GM21423 (cell line): ENCODE measurements at regions not wholly inside any gene's neighbourhood (a gene's known extent, or its start where the extent isn't known, plus 50 kb on each side); places are given as distances from the start of the nearest gene placed in this dataset.
"Not testable (repeated sequence)": the region's sequence is repeated elsewhere in the genome, so short reads cannot be mapped to it uniquely, and the experiment has no call there.

Experiments
- ATAC-seq: cut with Tn5 transposase; IDR thresholded peaks from one replicate; pipeline ENCODE4 v1.9.1; 2021; ENCODE audit warnings: mild to moderate bottlenecking, moderate library complexity; ENCODE audit not compliant: unreplicated experiment

- no peak for ATAC-seq
Measured at GRCh38 chr15:70378126-70379031, 280.7 kb upstream of the TLE3 start.

GRCh38 chr15:70376929-70377691 is 279.4 kb upstream of the TLE3 start:
- ATAC-seq, result no peak

DNA sequence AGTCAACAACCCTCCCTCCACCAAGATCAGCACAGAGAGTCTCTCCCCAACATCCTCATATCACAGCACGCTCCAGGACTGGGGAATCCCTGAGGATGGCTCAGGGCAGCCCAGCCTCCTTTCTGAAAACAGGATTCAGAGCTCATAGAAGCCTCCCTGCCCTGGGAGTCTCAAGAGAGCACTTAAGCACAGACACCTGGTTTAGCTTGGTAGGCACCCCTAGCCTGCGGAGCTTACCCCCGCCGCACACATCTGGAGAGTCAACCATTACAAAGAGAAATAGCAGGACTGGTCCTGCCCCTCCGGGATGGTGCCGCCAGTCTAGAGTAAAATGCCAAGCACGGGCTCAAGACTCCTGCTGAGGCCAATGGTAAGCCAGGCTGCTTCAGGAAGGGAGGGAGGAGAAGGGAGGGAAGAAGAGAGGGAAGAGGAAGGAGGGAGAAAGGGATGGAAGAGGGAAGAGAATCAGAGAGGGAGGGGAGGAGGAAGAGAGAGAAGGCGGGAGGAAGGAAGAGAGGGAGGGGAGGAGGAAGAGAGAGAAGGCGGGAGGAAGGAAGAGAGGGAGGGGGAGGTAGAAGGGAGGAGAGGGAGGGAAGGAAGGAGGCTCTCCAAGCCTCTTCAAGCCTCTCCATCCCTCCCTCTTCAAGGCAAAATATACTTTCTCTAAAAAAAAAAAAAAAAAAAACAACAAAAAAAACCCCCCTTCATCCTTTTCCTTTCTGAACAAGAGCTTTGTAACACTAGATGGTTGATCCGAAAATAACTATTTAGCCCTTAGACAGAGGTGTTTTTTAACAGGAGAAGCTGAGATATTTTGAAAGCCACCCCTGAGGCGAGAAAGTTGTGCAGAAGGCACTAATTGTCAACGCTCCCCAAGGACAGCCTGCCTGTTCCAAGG is 278.6 kb upstream of the TLE3 start:
- no peak for ATAC-seq

DNA sequence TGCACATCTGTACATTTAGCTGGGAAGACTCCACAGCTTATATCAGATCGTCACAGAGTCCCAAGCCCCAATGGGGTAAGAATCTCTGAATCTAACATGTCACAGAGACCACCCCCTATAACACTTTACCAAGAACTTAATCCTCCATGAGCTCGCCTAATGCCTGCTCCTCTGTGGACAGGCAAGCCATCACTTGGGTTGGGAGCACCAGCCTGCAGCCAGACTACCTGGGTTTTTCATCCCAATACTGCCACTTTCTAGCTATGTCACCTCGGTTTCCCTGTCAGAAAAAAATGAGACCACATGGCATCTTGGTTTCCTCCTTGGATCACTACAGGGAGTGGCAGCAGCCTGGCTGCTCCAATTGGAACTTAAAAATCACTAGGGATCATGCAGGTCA is 277.9 kb upstream of the TLE3 start:
- ATAC-seq, result no peak

DNA sequence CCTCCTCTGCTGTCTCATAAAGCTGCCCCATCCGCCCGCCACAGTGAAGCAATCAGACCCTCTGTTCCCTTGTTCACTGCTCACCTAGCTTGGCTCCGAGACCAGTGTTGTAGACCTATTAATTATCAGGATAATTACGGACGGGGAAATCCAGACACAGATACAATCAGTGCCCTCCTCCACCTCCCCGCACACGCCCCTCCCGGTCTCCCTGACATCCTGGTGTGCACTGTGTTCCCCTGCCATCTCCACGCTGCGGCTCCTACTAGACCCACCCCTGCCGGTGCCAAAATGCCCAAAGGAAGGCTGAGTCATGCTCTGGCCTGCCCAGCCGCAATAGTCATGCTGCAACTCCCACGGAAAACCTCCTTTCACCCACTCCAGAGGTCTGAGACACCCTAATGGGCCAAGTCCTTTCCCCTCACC is 277.3 kb upstream of the TLE3 start:
- no peak for ATAC-seq

GRCh38 chr15:70374096-70374495 is 276.4 kb upstream of the TLE3 start:
- no peak for ATAC-seq

DNA sequence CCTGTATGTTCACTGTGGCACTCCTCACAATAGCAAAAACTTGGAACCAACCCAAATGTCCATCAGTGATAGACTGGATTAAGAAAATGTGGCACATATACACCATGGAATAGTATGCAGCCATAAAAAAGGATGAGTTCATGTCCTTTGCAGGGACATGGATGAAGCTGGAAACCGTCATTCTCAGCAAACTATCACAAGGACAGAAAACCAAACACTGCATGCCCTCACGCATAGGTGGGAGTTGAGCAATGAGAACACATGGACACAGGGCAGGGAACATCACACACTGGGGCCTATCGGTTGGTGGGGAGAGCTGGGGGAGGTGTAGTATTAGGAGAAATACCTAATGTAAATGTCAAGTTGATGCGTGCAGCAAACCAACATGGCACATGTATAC is 275.7 kb upstream of the TLE3 start:
- ATAC-seq, result not testable (repeated sequence)

- ATAC-seq, result not testable (repeated sequence)
Measured at GRCh38 chr15:70367913-70368705, 270.4 kb upstream of the TLE3 start.

- ATAC-seq, result not testable (repeated sequence)
Measured at GRCh38 chr15:70364023-70364422, 266.3 kb upstream of the TLE3 start.

GRCh38 chr15:70362886-70363285 is 265.2 kb upstream of the TLE3 start:
- ATAC-seq, result no peak

GRCh38 chr15:70362350-70362749 is 264.6 kb upstream of the TLE3 start:
- no peak for ATAC-seq

DNA sequence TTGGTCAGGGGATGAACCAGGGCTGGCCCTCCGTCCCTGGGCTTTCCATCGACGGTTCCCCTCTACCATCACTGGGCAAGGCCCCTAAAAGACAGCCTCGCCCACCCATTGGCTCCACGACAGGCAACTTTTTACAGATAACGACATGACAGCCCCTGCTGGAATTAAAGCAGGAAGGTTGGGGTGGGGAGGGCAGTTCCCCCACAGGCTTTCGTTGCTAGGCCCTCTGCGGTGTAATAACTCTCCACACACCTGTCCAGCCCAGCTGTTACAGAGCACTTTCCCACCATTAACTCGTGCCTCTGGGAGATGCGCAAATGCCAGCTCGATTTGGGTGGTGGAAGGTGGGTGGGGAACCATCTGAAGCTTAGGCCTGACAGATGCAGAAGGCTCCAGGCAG is 264.2 kb upstream of the TLE3 start:
- no peak for ATAC-seq

DNA sequence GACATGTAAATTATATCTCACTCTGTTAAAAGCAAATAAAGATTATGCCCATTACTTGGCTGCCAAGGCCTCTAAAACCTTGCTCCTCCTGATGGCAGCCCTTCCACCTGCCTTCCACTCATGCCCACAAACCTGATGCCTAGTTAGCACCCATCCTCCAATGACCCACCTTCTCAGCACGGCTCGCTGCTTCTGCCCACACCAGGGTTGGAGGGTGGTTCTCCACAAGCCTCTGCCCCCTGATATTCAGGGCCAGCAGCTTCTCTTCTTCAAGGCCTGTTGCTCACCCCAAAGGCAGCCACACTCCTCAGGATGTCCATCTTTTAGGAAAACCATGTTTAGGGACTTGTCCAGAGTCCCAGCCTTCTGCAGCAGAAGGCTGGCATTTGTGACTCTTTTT is 263.4 kb upstream of the TLE3 start:
- ATAC-seq, result no peak

GRCh38 chr15:70358871-70359647 is 261.3 kb upstream of the TLE3 start:
- ATAC-seq, result no peak

GRCh38 chr15:70358011-70358819 is 260.5 kb upstream of the TLE3 start:
- no peak for ATAC-seq

DNA sequence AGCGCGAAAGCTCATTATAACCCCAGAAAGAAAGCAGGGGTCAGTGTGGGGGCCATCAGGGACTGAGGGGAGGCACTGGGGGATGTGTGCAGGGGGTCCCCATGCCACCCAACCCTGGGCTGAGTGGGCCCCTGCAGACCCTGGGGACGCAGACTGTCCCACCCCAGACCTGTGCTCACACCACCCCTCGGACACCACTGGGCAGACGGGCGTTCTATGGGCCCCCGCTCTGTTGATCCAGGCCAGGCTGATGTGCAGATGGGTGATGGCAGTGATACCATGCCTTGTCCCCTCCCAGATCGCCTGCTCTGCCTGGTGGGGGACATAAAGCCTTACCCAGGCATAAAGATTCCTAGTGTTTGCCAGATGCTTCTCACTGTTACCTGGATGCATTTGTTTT is 259.7 kb upstream of the TLE3 start:
- ATAC-seq, result no peak

- ATAC-seq, result no peak
Measured at GRCh38 chr15:70356919-70357318, 259.2 kb upstream of the TLE3 start.

DNA sequence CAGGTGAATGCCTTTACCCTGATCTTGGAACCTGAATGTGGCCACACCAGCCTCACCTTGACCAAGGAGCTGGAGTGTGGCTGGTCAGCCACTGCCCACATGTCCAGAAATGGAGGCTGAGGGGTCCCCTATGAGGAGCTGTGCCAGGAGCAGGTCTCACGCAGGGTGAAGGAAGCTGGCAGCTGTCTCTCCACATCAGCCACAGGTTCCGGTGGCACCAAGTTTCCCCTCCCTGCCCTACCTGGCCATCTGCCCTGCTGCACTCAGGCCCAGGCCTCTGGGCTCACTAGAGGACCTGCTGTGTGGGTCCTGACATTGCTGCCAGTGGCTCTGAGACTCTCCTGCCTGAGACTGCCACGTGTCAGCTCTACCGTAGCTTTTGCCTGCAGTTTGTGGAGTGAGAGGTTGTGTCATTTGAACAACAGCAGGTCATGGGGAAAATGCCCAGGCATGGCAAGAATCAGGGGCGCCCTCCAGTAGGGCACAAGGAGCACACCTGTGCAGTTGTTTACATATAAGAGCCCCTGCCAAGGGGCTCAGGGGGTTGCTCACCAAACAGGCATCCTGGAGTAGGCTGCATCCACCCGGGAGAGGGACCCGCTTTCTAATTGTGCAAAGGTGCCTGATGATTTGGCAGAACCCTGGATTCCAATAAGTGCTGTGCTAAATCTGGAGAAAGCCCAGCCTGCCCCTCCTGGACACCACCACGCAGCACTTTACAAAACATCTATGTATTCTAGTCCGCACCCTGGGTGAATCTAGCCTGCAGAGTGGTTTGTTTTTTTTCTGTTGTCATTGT is 258.5 kb upstream of the TLE3 start:
- ATAC-seq, result no peak
